GM13976 (cell line): ENCODE measurements at regions not wholly inside any gene's neighbourhood (a gene's known extent, or its start where the extent isn't known, plus 50 kb on each side); places are given as distances from the start of the nearest gene placed in this dataset.

ENCODE experiments used
- DNase-seq: peaks from one replicate; pipeline ENCODE4 v3.0.0; 2012; ENCODE audit warnings: low spot score
- CTCF ChIP-seq: IDR thresholded peaks from 2 replicates; pipeline ENCODE4 v1.5.1; 2012; ENCODE audit warnings: borderline replicate concordance, mild to moderate bottlenecking; ENCODE audit not compliant: insufficient read depth; ENCODE audit errors: extremely low read depth, missing control alignments, control extremely low read depth
- in situ Hi-C: fragments of 300-500 bp; cut with MboI; formaldehyde crosslinking; loops from one replicate; pipeline ENCODE4 v1.12.0; 2022; ENCODE audit warnings: low sequenced_read_pairs, mixed read lengths, inconsistent platforms; ENCODE audit not compliant: unreplicated experiment

- TF ChIP-seq CTCF: no peak
- in situ Hi-C loops: no loop called here
- no peak for DNase-seq
Measured at GRCh38 chr12:74412606-74413230, 124.9 kb upstream of the ATXN7L3B start.

DNA sequence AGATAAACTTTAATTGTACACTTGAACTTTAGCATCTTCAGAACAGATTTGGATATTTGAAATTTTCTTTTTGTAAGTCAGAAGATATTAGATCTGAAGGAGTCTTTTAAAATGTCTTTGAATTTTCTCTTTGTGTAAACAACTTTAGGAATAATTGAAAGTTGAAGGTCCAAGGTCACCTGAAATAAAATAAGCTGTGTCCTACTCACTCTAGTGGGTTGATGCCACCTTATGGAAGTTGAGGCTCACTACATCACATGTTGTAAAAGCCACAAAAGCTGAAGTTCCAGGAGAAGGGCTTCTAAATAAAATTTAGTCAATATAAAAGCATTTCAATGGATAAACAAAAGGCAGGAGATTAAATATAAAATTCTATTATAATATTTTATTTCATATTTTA is 122.0 kb upstream of the ATXN7L3B start:
- DNase-seq: no peak
- TF ChIP-seq CTCF: peak; percentile 19
- in situ Hi-C loops: no loop called here

DNA sequence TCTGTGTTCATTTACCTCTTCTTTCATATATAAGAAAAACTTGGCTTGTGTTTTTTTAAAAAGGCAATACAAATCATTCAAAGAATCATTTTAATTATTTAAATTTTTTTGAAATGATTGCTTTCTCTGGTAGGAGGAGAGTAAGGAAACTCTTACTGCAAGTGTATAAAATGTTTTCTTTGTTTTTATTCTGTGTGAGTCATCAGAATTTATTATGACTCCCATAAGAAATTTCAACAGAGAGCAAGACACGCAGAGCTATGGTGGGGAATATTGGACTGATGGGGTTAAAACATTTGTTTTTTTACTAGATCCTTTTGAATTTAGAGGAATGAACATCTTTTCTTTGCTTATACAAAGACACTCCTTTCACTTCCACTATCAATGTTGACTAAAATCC is 119.1 kb upstream of the ATXN7L3B start:
- in situ Hi-C loops: no loop called here
- DNase-seq: no peak
- no peak for TF ChIP-seq CTCF

DNA sequence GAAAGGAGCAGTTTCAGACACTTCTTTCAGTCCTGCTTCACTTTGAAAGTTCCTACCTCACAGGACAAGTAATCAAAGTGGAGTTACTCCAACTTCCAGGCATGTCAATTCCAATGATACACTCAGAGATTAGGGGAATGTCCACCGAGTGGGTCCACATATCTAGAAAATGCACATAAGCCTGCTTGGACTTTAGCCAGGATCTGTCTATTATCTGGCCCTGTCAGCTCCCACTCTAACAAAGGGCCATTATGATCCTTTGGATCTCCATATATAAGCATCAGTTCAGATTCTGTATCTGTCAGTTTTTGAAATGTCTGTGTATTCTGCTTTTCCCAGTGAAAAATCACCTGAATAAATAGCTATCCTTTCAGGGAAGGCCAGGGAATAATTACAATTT is 112.9 kb upstream of the ATXN7L3B start:
- no peak for TF ChIP-seq CTCF
- in situ Hi-C loops: no loop called here
- no peak for DNase-seq

- no peak for TF ChIP-seq CTCF
Measured at GRCh38 chr12:74426091-74426490, 111.5 kb upstream of the ATXN7L3B start.

GRCh38 chr12:74429535-74429934 is 108.1 kb upstream of the ATXN7L3B start:
- TF ChIP-seq CTCF: no peak
- in situ Hi-C loops: no loop called here
- no peak for DNase-seq

More at GRCh38 chr12:74426091-74426490, 111.5 kb upstream of the ATXN7L3B start:
- no peak for DNase-seq
- in situ Hi-C loops: no loop called here

- TF ChIP-seq CTCF: no peak
- in situ Hi-C loops: no loop called here
Measured at GRCh38 chr12:74431801-74432200, 105.8 kb upstream of the ATXN7L3B start.

More at GRCh38 chr12:74431801-74432200, 105.8 kb upstream of the ATXN7L3B start:
- no peak for DNase-seq
